GM12878 (cell line): ENCODE measurements at regions not wholly inside any gene's neighbourhood (a gene's known extent, or its start where the extent isn't known, plus 50 kb on each side); places are given as distances from the start of the nearest gene placed in this dataset.

Source experiments
- ATAC-seq: fragments of 200-7000 bp; cut with Tn5 transposase; 3 replicates; pipeline ENCODE4 v1.9.1; 2020; ENCODE audit warnings: mild to moderate bottlenecking, moderate library complexity
- BruUV-seq: library from RNA; stranded (reverse); fragments of 400-500 nt; replicated peaks from 2 replicates; lab custom pipeline; 2021; lab: Mats Ljungman, UMichigan
- CTCF ChIA-PET: fragments of 300-600 bp; sonication (Branson Sonifier 250); formaldehyde crosslinking; extraction: SDS; loops from one replicate; lab custom pipeline; 2021; ENCODE audit warnings: inconsistent platforms; lab: Yijun Ruan, JAX
- POLR2A ChIA-PET: fragments of 350-600 bp; formaldehyde crosslinking; extraction: SDS; loops from one replicate; lab custom pipeline; 2021; ENCODE audit warnings: inconsistent platforms; lab: Charles Lee
- RAD21 ChIA-PET: fragments of 300-600 bp; sonication (Branson Sonifier 250); formaldehyde crosslinking; loops from one replicate; lab custom pipeline; 2023; ENCODE audit warnings: antibody characterized with exemption; ENCODE audit not compliant: unreplicated experiment; lab: Charles Lee
- SMC1A ChIA-PET: fragments of 300-600 bp; sonication (Branson Sonifier 250); formaldehyde crosslinking; loops from one replicate; lab custom pipeline; 2023; ENCODE audit not compliant: unreplicated experiment, uncharacterized antibody; lab: Charles Lee
- DNase-seq: peaks from one replicate; pipeline ENCODE4 v3.0.0-alpha.2; 2011; ENCODE audit warnings: low read depth, low spot score
- FAIRE-seq: peaks from 3 replicates; lab custom pipeline; 2011; peaks lifted over from hg19 to GRCh38; lab: Jason Lieb, UNC
- H2AFZ ChIP-seq: 2 replicates; pipeline ENCODE4 v1.6.0; 2011; ENCODE audit warnings: low read depth, low read length, control low read depth; ENCODE audit not compliant: control insufficient read depth
- H3K27ac ChIP-seq: 2 replicates; pipeline ENCODE4 v1.5.1; 2011; ENCODE audit warnings: control low read depth; ENCODE audit not compliant: control insufficient read depth, insufficient read depth
- H3K27me3 ChIP-seq, 2 experiments: replicated peaks in 1 of 2; 2 replicates each; pipeline versions ENCODE4 v1.6.0 to v1.6.1; 2011; ENCODE audit warnings: low read length in 1 of 2; ENCODE audit not compliant: control insufficient read depth in 2 of 2, insufficient read depth in 2 of 2
- H3K36me3 ChIP-seq, 2 experiments: 2 replicates each; pipeline ENCODE4 v1.5.1; 2011; ENCODE audit warnings: low read length in 1 of 2; ENCODE audit not compliant: control insufficient read depth in 2 of 2, insufficient read depth in 2 of 2
- H3K4me1 ChIP-seq: 2 replicates; pipeline ENCODE4 v1.6.1; 2011; ENCODE audit warnings: mild to moderate bottlenecking, low read length, moderate library complexity, mixed read lengths; ENCODE audit not compliant: control insufficient read depth, insufficient read depth
- H3K4me2 ChIP-seq: 2 replicates; pipeline ENCODE4 v1.6.0; 2011; ENCODE audit warnings: control low read depth; ENCODE audit not compliant: control insufficient read depth, insufficient read depth
- H3K4me3 ChIP-seq: fragments of 200-600 bp; sonication (generic); 2 replicates; pipeline ENCODE4 v1.5.1; 2016
- H3K79me2 ChIP-seq: 2 replicates; pipeline ENCODE4 v1.6.0; 2011; ENCODE audit warnings: low read length; ENCODE audit not compliant: control insufficient read depth, insufficient read depth
- H3K9ac ChIP-seq: 2 replicates; pipeline ENCODE4 v1.8.0; 2011; ENCODE audit warnings: low read length, control low read depth, mixed read lengths; ENCODE audit not compliant: control insufficient read depth, insufficient read depth
- H3K9me3 ChIP-seq: replicated peaks from 3 replicates; pipeline ENCODE4 v1.5.1; 2011; ENCODE audit warnings: mild to moderate bottlenecking, low read length; ENCODE audit not compliant: control insufficient read depth, insufficient read depth
- H4K20me1 ChIP-seq: 2 replicates; pipeline ENCODE4 v1.6.0; 2011; ENCODE audit not compliant: control insufficient read depth, insufficient read depth
- CBX3 ChIP-seq: fragments of 200-600 bp; sonication (generic); IDR thresholded peaks from 2 replicates; pipeline ENCODE4 v1.6.1; 2016; ENCODE audit warnings: low read depth, borderline replicate concordance
- CBX5 ChIP-seq: sonication (generic); IDR thresholded peaks from 2 replicates; pipeline ENCODE4 v1.6.1; 2016; ENCODE audit warnings: low read depth, moderate library complexity, mild to moderate bottlenecking, inconsistent platforms
- HDAC2 ChIP-seq: fragments of 200-600 bp; sonication (generic); IDR thresholded peaks from 2 replicates; pipeline ENCODE4 v1.6.1; 2017
- MXI1 ChIP-seq: fragments of 150-350 bp; IDR thresholded peaks from 2 replicates; pipeline ENCODE4 v1.6.1; 2011; ENCODE audit warnings: low read depth, mild to moderate bottlenecking, inconsistent platforms, low read length, improper control_type of control experiment
- NBN ChIP-seq: fragments of 450-650 bp; IDR thresholded peaks from 2 replicates; pipeline ENCODE4 v1.6.1; 2016
- NFYB ChIP-seq: IDR thresholded peaks from 2 replicates; pipeline ENCODE4 v1.6.1; 2011; ENCODE audit warnings: low read depth, mild to moderate bottlenecking, low read length, improper control_type of control experiment, moderate library complexity; ENCODE audit not compliant: insufficient read depth
- POLR2AphosphoS5 ChIP-seq: IDR thresholded peaks from 2 replicates; pipeline ENCODE4 v1.6.1; 2011; ENCODE audit warnings: mild to moderate bottlenecking, low read length, inconsistent platforms
- RELA ChIP-seq: fragments of 450-650 bp; IDR thresholded peaks from 2 replicates; pipeline ENCODE4 v1.8.0; 2014; ENCODE audit warnings: borderline replicate concordance; ENCODE audit not compliant: partially characterized antibody
- SMC3 ChIP-seq: IDR thresholded peaks from 2 replicates; pipeline ENCODE4 v1.6.1; 2011; ENCODE audit warnings: low read length, improper control_type of control experiment, borderline replicate concordance
- TARDBP ChIP-seq: IDR thresholded peaks from 2 replicates; pipeline ENCODE4 v1.6.1; 2016; ENCODE audit warnings: borderline replicate concordance
- YBX1 ChIP-seq: fragments of 450-650 bp; IDR thresholded peaks from 2 replicates; pipeline ENCODE4 v1.6.1; 2016; ENCODE audit warnings: antibody characterized with exemption
- ZNF274 ChIP-seq: IDR thresholded peaks from one replicate; pipeline ENCODE4 v1.8.0; 2011; ENCODE audit not compliant: insufficient read length, insufficient read depth
- WGBS: methylation state at CpG from one replicate; pipeline ENCODE4 v1.1.6; 2016; ENCODE audit warnings: low lambda C conversion rate; ENCODE audit not compliant: insufficient replicate concordance, insufficient coverage; ENCODE audit errors: missing lambda C conversion rate; 5-methylcytosine and 5-hydroxymethylcytosine counted together
- in situ Hi-C: fragments of 300-500 bp; cut with MboI; formaldehyde crosslinking; loops from 9 replicates; pipeline ENCODE4 v1.14.3; 2018; ENCODE audit warnings: mixed read lengths
- intact Hi-C: fragments of 100-400 bp; cut with micrococcal nuclease; formaldehyde crosslinking; loops from one replicate; pipeline ENCODE4 v1.14.2; 2022; ENCODE audit not compliant: unreplicated experiment
- TF ChIP-seq, protein P1 (sequence below): fragments of 450-650 bp; formaldehyde crosslinking; IDR thresholded peaks from 2 replicates; pipeline ENCODE4 v1.4.0; 2020; ENCODE audit warnings: mild to moderate bottlenecking, moderate library complexity
- TF ChIP-seq, protein P2 (sequence below): fragments of 450-650 bp; IDR thresholded peaks from 2 replicates; pipeline ENCODE4 v1.6.1; 2017; ENCODE audit warnings: antibody characterized with exemption, mild to moderate bottlenecking, moderate library complexity
- TF ChIP-seq, protein P3 (sequence below): fragments of 450-650 bp; conservative IDR thresholded peaks from 2 replicates; pipeline ENCODE4 v1.6.1; 2017; ENCODE audit warnings: mild to moderate bottlenecking, moderate library complexity

DNA sequence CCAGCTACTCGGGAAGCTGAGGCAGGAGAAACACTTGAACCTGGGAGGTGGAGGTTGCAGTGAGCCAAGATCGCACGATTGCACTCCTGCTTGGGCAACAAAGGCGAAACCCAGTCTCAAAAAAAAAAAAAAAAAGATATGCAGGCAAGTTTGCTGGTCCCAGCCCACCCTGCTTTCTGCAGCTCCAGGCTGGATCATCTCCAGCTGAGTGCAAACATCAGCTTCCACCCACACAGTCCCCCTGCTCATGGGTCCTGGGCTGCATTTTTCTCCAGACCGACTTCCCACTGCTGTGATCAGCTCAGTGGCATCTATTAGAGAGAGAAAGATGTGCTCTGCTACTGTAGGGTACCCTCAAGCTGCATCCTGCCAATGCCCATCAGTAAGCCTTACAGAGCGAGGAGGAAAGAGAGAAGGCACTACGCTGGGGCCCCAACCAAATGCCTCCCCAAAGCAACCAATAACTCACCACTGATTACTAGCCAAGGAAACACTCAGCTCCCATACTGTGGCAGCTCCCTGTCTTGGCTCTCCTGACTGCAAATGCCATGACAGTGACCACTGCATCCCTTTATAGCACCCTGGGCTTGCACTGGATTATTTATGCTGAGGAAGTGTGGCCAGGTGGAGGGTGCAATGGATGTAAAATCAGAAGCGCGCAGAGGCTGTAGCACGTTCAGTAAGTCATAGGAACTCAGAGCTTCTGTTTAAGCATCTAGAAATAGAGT lies 170.9 kb upstream of the ZNF507 start:
- DNase-seq (no peak), FAIRE-seq (no peak), ATAC-seq (no peak)
- H3K4me3 ChIP-seq, result no peak overlapping the region
- no peaks in the 10 kb centered on the region for H3K27me3 ChIP-seq
- no peak overlapping the region for H3K27ac ChIP-seq
- ChIA-PET CTCF (no interaction called here), POLR2A (no interaction called here), SMC1A (interaction anchor here (0.6 kb wide), 1 partner anchor 16 kb away, joined by 3 read pairs; no protein-coding TSS in a partner anchor), RAD21 (no interaction called here)
- intact Hi-C loops, result no loop called here
- no TSS peak for BruUV-seq
- H3K9ac ChIP-seq, result no peak overlapping the region
- H3K4me1 ChIP-seq, result no peaks in the 10 kb centered on the region
- no peak overlapping the region for H3K4me2 ChIP-seq
- in situ Hi-C loops, result no loop called here
- no peak for TF ChIP-seq SMC3
- TF ChIP-seq MXI1, result no peak
- TF ChIP-seq NFYB, result no peak
- TF ChIP-seq, protein P1, sequence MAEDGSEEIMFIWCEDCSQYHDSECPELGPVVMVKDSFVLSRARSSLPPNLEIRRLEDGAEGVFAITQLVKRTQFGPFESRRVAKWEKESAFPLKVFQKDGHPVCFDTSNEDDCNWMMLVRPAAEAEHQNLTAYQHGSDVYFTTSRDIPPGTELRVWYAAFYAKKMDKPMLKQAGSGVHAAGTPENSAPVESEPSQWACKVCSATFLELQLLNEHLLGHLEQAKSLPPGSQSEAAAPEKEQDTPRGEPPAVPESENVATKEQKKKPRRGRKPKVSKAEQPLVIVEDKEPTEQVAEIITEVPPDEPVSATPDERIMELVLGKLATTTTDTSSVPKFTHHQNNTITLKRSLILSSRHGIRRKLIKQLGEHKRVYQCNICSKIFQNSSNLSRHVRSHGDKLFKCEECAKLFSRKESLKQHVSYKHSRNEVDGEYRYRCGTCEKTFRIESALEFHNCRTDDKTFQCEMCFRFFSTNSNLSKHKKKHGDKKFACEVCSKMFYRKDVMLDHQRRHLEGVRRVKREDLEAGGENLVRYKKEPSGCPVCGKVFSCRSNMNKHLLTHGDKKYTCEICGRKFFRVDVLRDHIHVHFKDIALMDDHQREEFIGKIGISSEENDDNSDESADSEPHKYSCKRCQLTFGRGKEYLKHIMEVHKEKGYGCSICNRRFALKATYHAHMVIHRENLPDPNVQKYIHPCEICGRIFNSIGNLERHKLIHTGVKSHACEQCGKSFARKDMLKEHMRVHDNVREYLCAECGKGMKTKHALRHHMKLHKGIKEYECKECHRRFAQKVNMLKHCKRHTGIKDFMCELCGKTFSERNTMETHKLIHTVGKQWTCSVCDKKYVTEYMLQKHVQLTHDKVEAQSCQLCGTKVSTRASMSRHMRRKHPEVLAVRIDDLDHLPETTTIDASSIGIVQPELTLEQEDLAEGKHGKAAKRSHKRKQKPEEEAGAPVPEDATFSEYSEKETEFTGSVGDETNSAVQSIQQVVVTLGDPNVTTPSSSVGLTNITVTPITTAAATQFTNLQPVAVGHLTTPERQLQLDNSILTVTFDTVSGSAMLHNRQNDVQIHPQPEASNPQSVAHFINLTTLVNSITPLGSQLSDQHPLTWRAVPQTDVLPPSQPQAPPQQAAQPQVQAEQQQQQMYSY (CRISPR knock-in tag), result no peak
- no peak for TF ChIP-seq TARDBP
- TF ChIP-seq CBX5, result no peak
- no peak for TF ChIP-seq RELA
- TF ChIP-seq, protein P2, sequence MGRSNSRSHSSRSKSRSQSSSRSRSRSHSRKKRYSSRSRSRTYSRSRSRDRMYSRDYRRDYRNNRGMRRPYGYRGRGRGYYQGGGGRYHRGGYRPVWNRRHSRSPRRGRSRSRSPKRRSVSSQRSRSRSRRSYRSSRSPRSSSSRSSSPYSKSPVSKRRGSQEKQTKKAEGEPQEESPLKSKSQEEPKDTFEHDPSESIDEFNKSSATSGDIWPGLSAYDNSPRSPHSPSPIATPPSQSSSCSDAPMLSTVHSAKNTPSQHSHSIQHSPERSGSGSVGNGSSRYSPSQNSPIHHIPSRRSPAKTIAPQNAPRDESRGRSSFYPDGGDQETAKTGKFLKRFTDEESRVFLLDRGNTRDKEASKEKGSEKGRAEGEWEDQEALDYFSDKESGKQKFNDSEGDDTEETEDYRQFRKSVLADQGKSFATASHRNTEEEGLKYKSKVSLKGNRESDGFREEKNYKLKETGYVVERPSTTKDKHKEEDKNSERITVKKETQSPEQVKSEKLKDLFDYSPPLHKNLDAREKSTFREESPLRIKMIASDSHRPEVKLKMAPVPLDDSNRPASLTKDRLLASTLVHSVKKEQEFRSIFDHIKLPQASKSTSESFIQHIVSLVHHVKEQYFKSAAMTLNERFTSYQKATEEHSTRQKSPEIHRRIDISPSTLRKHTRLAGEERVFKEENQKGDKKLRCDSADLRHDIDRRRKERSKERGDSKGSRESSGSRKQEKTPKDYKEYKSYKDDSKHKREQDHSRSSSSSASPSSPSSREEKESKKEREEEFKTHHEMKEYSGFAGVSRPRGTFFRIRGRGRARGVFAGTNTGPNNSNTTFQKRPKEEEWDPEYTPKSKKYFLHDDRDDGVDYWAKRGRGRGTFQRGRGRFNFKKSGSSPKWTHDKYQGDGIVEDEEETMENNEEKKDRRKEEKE, result no peak
- no peak for TF ChIP-seq HDAC2
- TF ChIP-seq NBN, result no peak
- TF ChIP-seq, protein P3, sequence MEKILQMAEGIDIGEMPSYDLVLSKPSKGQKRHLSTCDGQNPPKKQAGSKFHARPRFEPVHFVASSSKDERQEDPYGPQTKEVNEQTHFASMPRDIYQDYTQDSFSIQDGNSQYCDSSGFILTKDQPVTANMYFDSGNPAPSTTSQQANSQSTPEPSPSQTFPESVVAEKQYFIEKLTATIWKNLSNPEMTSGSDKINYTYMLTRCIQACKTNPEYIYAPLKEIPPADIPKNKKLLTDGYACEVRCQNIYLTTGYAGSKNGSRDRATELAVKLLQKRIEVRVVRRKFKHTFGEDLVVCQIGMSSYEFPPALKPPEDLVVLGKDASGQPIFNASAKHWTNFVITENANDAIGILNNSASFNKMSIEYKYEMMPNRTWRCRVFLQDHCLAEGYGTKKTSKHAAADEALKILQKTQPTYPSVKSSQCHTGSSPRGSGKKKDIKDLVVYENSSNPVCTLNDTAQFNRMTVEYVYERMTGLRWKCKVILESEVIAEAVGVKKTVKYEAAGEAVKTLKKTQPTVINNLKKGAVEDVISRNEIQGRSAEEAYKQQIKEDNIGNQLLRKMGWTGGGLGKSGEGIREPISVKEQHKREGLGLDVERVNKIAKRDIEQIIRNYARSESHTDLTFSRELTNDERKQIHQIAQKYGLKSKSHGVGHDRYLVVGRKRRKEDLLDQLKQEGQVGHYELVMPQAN, result no peak
- TF ChIP-seq CBX3, result no peak
- TF ChIP-seq POLR2AphosphoS5, result no peak
- TF ChIP-seq ZNF274, result no peak
- TF ChIP-seq YBX1, result no peak
- no peaks in the 10 kb centered on the region for H3K79me2 ChIP-seq
- no peaks in the 10 kb centered on the region for H3K36me3 ChIP-seq
- H3K9me3 ChIP-seq, result no peaks in the 10 kb centered on the region; the same call in 2 of the 3 replicates
- WGBS, result 27% methylated on average over 9 of the region's 10 CpGs
- H2AFZ ChIP-seq, result no peak overlapping the region
- H4K20me1 ChIP-seq, result no peaks in the 10 kb centered on the region
